HG02798 (cell line): ENCODE measurements at regions not wholly inside any gene's neighbourhood (a gene's known extent, or its start where the extent isn't known, plus 50 kb on each side); places are given as distances from the start of the nearest gene placed in this dataset.

Experiments
- ATAC-seq: cut with Tn5 transposase; IDR thresholded peaks from one replicate; pipeline ENCODE4 v1.9.1; 2021; ENCODE audit warnings: mild to moderate bottlenecking; ENCODE audit not compliant: unreplicated experiment, poor library complexity

- no peak for ATAC-seq
These were observed 172.3 kb upstream of the MCTP2 start for GRCh38 chr15:94059013-94059587.

GRCh38 chr15:94057305-94057704 is 174.1 kb upstream of the MCTP2 start:
- no peak for ATAC-seq

- ATAC-seq = no peak
These were observed 175.0 kb upstream of the MCTP2 start for GRCh38 chr15:94056314-94056713.

DNA sequence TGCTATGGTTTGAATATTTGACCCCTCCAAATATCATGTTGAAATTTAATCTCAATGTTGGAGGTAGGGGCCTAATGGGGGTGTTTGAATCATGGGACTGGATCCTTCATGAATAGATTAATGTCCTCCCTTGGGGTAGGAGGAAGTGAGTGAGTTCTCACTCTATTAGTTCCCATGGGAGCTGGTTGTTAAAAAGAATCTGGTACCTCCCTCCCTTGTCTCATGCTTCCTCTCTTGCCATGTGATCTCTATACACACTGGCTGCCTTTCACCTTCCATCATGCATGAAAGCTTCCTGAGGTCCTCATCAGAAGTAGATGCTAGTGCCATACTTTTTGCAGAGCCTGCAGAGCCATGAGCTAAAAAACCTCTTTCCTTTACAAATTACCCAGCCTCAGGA is 177.7 kb upstream of the MCTP2 start:
- no peak for ATAC-seq

- ATAC-seq = no peak
These were observed 178.7 kb upstream of the MCTP2 start for GRCh38 chr15:94052711-94053110.

DNA sequence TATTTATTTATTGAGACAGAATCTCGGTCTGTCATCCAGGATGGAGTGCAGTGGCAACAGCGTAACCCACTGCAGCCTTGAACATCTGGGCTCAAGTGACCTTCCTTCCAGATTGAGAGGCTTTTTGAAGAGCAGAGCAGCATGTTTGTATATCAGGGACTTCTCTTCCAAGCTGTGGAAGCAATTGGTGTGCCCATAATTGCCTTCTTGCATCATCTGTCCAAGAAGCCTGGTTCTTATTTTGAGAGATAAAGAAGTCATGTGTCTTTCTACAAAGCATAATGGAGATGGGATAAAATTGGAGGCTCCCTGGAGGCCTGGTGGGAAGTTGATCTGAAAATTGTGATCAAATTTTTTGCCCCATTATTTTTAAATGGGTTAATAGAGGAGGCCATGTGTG is 183.8 kb upstream of the MCTP2 start:
- ATAC-seq = no peak

DNA sequence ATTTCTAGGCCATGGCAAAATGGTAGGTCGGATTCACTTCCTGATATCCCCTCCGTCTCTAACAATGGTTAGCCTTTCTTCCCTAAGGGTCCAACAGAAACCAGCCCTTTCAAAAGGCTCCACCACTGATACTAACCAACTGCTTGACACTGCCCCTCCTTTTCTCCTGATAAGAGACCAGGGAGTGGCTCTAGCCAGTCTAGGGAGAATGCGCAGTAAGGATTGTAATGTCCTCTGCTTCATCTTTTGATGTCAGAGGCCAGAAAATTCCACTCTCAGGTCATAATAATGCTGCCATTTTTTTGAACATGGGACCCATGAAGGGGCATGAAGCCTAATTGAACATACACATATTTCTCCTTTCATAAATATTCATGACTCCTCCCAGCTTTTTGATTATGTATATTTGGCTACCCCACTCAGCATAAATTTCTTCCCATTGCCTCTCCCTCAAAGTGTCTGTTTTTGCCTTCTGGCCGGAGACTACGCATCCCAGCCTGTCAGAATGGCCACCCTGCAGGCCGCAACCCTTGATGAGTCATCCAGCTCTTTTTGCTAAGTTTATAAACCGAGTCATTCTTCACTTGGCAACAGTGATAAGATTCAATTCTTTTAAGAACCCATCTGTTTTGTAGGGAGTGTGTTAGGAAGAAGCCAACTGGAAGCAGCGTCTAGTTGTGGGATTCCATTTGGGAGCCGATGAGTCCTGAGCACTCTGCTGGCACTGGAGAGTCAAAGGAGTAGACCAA is 189.0 kb upstream of the MCTP2 start:
- ATAC-seq = no peak

DNA sequence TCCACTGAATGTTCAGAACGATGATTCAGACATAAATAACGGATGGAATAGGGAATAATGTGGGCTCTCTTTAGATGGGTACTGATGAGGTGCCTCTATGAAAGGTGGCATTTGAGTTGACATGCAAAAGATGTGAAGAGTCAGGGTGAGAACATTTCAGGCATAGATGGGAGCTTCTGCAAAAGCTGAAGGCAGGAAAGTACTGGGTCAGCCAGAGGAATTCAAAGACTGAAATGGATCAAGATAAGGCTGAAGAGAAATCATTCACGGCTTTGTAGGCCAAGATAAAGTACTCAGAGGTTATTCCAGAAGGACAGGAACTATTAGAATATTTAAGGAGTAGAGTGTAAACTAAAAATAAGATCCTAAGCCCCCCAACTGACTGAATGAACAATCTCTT is 189.6 kb upstream of the MCTP2 start:
- no peak for ATAC-seq

DNA sequence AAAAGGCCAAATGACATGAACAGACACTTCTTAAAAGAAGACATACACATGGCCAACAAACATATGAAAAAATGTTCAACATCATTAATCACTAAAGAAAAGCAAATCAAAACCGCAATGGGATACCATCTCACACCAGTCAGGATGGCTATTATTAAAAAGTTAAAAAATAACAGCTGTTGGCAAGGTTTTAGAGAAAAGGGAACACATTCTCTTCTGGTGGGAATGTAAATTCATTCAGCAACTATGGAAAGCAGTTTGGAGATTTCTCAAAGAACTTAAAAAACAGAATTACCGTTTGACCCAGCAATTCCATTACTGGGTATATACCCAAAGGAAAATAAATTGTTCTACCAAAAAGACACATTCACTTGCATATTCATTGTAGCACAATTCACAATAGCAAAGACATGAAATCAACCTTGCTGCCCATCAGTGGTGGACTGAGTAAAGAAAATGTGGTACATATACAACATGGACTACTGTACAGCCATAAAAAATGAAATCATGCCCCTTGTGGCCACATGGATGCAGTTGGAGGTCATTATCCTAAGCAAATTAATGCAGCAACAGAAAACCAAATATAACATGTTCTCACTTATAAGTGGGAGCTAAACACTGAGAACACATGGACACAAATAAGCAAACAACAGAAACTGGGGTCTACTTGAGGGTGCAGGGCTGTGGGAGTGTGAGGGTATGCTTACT is 190.7 kb upstream of the MCTP2 start:
- no peak for ATAC-seq

DNA sequence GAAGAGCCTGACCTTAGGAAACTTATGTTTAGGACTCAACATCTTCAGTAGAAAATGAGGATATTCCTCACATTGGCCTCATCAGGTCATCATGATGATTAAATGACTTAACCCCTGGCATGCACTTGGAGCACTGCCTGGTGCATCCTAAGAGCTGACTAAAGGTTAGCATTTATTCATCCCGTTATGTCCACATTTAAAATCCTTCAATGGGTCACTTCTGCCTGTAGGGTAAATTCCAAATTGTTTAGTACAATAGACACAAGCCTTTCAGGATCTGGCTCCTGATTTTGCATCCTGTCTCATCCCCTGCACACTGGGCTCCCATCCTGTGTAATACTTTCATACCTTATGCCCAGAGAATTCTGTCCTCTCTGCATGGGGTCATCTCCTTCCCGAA is 195.2 kb upstream of the MCTP2 start:
- no peak for ATAC-seq

DNA sequence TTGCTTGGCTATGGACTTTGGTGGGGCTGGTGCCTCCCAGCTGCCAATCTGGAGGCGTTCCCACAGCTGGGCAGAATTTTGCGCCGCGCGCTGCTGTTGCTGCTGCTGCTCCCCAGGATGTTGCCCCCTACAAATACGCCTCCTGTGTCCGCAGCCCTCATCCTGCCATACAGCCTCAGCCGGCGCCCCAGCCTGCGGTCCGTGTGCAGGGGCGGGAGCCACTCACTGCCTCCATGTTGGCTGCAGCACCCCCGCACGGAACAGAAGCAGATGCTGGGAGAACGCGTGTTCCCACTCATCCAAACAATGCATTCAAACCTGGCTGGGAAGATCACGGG is 197.7 kb upstream of the MCTP2 start:
- ATAC-seq = no peak

DNA sequence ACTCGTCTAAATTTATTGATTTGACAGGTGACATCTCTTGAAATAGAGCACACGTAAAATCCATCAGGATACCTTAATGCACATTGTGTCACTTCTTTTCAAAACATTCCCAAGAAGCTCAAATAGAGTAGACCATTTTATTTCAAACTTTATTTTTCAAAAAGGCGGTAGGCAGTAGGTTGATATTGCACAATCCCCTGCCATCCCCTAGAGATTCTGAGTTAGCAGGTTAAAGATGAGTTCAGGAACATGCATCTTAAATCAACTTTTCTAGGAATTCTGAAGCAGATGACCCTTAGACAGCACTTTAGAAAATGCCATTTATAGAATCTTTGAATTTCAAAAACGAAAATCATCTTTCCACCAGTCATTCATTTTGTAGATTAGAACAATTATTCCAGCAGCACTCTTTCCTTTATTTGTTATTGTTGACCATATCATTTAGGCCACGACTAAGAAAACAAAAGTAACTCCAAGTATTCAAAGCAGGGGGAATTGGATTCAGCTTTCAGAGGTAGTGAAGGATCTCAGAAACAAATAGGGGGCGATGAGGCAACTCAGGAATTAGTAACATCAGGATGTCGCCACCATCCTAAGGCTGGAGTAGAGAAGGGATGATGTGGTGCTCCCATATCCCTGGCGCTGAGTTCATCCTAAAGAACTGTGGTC is 198.2 kb upstream of the MCTP2 start:
- no peak for ATAC-seq

GRCh38 chr15:94032571-94032970 is 198.8 kb upstream of the MCTP2 start:
- no peak for ATAC-seq

GRCh38 chr15:94031072-94031471 is 200.3 kb upstream of the MCTP2 start:
- no peak for ATAC-seq

DNA sequence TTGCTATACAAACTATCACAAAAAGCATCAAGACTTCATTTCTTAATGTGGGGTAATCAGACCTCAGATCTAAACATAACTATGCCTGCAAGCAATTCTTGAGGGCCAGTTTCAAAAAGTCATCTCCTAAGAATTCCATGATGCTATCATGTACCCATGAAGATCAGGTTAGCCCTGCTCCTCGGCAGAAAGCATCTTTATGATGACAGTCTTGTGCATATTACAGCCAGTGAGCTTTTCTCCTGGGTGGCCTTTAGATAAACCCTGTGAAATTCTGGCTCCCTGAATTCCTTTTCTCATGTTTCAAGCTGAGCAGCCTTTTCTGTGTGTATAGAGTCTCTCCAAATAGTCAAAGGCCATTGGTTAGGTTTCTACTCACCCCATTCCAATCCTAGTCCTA is 201.9 kb upstream of the MCTP2 start:
- no peak for ATAC-seq

DNA sequence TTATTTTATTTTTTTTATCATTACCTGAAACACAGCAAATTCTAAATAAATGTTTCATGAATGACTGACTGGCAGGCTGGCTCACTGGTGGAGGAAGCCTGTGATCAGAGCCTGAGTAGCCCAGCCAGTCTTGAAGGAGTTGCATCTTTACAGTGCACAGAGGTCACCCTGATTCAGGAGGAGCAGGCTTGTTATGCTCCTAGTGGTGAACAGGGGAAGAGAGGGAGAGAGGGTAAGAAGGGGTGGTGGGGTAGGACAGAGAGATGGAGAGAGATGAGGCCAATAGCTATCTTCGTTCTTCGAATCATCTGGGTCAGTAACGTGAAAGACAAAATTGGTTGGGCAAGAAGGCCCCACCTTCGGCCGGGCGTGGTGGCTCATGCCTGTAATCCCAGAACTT is 202.6 kb upstream of the MCTP2 start:
- ATAC-seq = no peak

GRCh38 chr15:94028121-94028520 is 203.2 kb upstream of the MCTP2 start:
- ATAC-seq = no peak

DNA sequence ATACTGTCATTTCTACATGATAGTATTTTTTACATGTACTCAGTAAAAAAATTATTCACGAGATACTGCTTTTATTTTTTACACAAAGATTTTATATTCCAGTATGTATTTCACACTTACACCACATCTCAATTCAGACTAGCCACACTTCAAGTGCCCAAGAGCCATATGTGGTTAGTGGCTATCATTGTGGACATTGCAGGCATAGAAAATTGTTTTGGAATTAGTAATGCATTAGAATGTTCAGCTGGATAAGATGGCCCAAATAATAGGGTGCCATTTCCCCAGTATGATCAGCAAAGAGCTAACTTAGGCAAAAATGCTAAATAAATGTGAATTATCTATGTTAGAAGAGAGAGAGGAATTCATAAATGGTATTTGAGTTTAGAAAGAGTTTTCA is 203.8 kb upstream of the MCTP2 start:
- ATAC-seq = no peak

DNA sequence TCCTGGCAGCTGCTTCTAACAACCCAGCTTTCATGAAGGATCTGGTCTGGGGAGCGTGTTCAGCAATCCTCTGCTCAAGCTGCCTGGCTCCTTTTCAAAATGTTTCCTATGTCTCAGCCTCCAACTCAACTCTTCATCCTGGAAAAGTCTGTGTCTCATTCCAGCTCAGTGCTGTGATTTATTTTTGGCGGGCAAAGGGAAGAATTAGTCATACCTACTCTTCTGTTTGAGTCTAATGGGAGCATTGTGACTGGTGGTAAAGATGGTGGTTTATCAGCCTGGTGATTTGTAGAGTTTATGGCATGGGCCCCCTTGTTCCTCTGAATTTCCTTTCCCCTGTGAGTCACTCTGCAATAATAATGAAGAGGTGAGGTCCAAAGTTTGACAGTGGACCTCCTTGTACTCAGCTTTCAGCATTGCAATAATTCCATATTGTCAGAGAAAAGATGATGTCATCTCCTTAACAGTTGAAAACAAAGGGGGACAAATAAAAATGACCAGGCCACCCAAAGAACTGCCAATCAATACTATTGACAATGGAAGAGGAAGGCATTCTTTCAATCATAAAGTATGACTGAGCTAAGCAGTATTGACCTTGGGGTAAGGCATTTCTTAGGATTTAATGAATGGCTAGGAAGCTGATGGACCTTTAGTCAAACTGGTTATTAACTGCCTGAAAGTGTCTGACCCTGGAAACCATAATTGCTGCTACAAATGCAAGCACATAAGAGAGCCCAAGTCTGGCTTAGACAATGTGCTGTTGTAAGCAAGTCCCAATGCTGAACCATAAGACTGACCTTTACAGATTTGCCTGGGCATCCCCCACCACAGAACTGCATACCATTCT is 204.7 kb upstream of the MCTP2 start:
- no peak for ATAC-seq

GRCh38 chr15:94023531-94023930 is 207.8 kb upstream of the MCTP2 start:
- no peak for ATAC-seq
